ENCODE measurements at regions not wholly inside any gene's neighbourhood (a gene's known extent, or its start where the extent isn't known, plus 50 kb on each side); places are given as distances from the start of the nearest gene placed in this dataset.

DNA sequence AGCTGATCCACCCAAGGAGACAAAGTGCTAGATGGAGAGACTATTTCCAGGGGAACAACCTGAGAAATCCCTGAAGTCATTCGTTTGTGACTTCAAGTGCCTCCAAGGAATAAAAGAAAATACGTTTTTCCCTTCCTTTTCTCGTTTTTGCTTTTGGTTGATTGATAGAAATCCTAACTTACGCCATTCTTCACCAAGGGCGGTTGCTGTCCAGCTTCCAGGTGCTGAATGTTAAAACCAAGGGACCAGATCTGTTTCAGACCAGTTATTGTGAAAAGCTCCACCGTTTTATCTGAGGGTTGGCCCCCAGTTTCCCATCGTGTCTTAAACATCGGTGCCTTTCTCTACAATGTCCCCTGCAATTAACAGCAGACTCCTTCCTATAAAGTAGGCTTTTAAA lies 600.7 kb upstream of the SGCD start:
- Mint-ChIP-seq H3K27ac (no peak overlapping the region), H3K4me3 (no peak overlapping the region), H3K36me3 (ENCODE audit: low read depth) (no peaks in the 10 kb centered on the region), H3K4me1 (no peaks in the 10 kb centered on the region), H3K27me3 (peaks cover 37% of the 10 kb centered on the region)
- DNase-seq (no peak), ATAC-seq (no peak)
- no peaks in the 10 kb centered on the region for H3K9me3 ChIP-seq (ENCODE audit: control insufficient read depth, low read length, poor library complexity, severe bottlenecking)

DNA sequence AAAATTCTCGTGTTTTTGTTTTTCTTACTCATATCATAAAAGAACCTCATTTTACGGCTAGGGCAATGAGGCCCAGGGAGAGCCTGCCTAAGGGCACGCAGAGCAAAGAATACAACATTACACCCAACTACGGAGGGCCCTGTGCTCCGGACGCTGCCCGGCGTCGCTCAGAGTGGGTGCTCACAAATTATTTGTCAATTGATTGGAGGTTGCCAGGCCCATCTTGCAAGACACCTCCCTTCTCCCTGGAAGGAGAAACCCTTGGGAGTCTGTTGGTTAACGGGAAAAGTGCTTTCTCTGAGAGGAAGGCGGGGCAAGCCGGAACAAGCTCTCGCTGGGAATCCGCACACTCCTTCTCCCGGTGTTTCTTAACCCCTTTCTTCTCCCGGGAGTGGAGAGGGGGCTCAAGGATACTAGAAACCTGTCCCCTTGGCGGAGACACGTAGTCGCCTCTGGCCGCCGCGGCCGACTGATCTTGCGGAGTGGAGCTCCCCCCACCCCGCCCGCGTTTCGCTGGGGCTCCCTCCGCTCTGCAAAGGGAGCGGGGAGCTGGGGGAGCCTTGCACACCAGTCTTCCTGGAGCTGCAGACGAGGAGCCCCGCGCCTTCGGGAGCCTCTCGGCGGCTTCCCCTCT lies 599.3 kb upstream of the SGCD start:
- no peaks in the 10 kb centered on the region for H3K9me3 ChIP-seq (ENCODE audit: control insufficient read depth, low read length, poor library complexity, severe bottlenecking)
- peaks cover 40% of the 10 kb centered on the region for H3K27me3 Mint-ChIP-seq
- no peaks in the 10 kb centered on the region for H3K36me3 Mint-ChIP-seq (ENCODE audit: low read depth)
- no peak for ATAC-seq
- H3K27ac Mint-ChIP-seq = no peak overlapping the region
- H3K4me3 Mint-ChIP-seq = no peak overlapping the region
- H3K4me1 Mint-ChIP-seq = no peaks in the 10 kb centered on the region
- no peak for DNase-seq

DNA sequence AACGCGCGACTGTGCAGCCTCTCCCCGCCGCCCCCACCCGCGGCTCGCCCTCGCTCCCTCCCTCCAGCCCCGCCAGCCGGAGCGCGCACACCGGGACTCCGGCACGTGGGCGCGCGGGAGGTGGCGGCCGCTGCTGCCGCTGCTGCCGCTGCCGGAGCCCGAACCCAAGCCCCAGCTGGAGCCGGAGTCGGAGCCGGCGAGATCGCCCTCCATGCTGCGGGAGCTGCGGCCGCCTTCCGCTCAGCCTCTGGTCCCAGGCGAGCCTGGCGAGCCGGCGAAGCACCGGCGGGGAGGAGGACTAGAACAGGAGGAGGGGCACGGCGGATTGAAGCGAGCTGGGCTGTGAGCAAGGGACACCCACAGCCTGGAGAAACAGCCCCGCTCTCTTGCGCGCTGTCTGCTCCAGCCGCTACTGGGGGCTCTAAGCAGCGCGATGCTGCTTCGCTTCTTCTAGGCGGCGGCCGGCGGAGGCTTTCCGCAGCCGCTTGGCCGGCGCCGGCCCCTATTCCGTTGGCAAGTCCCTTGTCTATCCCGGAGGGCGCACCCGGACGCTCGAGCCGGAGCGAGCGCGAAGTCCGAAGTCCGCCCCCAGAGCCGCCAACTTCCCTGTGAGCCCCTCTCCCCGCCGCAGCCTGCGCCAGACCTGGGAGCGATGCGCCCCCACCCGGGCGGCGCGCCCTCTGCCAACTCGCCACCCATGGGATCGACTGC lies 598.7 kb upstream of the SGCD start:
- Mint-ChIP-seq H3K4me3 (no peak overlapping the region), H3K36me3 (ENCODE audit: low read depth) (no peaks in the 10 kb centered on the region), H3K4me1 (no peaks in the 10 kb centered on the region), H3K27ac (no peak overlapping the region), H3K27me3 (peaks cover 44% of the 10 kb centered on the region)
- DNase-seq (no peak), ATAC-seq (no peak)
- H3K9me3 ChIP-seq (ENCODE audit: control insufficient read depth, low read length, poor library complexity, severe bottlenecking) = no peaks in the 10 kb centered on the region

DNA sequence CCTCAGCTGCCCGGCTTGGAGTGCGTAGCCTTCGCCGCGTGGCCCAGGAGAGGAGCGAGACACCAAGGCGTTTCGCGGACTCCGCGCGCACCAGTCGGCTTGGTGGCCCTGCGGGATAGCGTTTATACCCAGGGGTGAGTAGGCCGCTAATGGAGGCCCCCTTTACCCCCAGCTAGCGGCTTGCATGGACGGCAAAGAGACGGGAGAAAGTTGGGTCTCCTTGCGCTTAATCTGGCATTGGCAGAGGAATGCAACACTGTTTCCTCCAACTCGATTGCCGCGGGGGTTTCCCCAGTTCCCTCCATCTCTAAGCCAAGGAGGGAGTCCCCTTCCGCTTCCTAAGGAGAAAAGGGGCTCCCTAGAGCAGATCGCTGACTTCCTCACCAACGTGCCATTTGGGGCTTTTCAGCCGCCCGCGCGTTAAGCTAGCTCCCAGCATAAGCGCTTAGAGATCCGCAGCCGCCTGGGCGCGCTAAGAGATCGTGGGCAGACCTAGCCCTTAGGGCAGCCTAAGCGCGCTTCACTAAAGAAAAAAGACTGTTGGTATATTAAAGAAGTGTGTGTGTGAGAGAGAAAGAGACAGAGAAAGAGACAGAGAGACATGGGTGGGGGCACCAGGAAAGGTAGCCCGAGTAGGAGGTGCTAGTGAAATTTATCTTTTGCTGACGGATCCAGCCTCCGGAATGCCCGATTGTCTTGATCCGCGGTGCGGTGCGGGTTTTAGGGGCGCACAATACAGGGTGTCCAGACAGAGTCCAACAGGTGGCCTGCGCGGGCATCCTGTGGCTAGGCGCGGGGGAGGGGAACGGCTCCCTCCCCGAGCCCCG lies 597.9 kb upstream of the SGCD start:
- Mint-ChIP-seq H3K4me1 (no peaks in the 10 kb centered on the region), H3K27me3 (peaks cover 44% of the 10 kb centered on the region), H3K36me3 (ENCODE audit: low read depth) (no peaks in the 10 kb centered on the region), H3K4me3 (no peak overlapping the region), H3K27ac (no peak overlapping the region)
- no peaks in the 10 kb centered on the region for H3K9me3 ChIP-seq (ENCODE audit: control insufficient read depth, low read length, poor library complexity, severe bottlenecking)
- DNase-seq (no peak), ATAC-seq (no peak)

DNA sequence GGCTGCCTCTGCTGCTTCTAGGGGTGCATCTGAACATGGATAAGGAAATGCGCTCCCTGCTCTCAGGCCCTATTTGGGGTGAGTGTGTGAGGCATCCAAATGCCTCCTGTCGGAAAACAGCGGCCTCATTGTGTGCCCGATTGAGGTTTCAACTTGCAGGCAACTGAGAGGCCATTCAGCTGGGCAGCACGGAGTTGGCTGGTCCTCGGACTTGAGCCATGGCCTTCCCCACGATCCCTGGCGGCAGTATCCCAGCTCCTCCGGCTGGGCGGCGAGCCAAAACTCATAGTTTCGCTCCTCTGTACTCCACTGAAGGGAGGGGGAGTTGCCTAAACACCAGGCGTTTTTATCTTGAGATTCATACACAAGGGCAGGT lies 597.3 kb upstream of the SGCD start:
- H3K27me3 Mint-ChIP-seq = peaks cover 44% of the 10 kb centered on the region
- no peak overlapping the region for H3K27ac Mint-ChIP-seq
- no peaks in the 10 kb centered on the region for H3K36me3 Mint-ChIP-seq (ENCODE audit: low read depth)
- ATAC-seq = no peak
- H3K4me3 Mint-ChIP-seq = no peak overlapping the region
- no peak for DNase-seq
- H3K9me3 ChIP-seq (ENCODE audit: control insufficient read depth, low read length, poor library complexity, severe bottlenecking) = no peaks in the 10 kb centered on the region
- H3K4me1 Mint-ChIP-seq = no peaks in the 10 kb centered on the region

DNA sequence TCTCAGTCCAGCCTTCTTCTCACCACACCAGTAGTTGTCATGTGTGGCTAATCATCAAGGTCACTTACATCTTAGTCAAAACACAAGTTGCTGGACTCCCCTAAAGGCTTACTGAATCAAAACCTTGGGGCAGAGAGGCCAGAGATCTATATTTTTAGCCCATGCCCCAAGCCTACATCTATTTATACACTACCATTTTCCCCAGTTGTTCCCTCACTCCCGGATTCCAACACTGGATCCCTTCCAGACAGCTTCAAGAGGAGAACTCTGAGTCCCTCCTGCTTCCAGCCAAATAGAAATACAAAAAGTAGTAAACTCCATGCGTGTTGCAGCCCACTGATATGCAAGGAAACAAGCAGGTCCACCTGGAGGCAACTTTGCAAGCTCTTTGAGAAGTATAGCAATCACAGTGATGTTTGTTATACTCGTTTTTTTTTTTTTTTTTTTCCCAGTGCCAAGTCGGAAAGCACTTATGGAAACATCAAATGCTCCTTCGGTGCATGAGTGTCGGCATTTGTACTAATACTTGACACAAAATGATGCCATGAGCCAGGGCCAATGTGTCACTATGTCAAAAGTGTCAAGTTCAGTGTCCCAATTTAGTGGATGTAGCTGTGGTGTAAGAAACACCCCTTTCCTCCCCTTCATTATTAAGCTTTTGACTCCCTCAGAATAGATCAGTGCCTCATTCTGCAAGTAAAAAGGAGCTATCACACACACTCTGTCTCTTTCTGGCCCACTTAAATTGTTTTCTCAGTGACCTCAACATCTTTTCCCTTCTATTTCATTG lies 594.2 kb upstream of the SGCD start:
- Mint-ChIP-seq H3K36me3 (ENCODE audit: low read depth) (no peaks in the 10 kb centered on the region), H3K27me3 (peaks cover 28% of the 10 kb centered on the region), H3K4me3 (no peak overlapping the region), H3K27ac (no peak overlapping the region), H3K4me1 (no peaks in the 10 kb centered on the region)
- no peak for DNase-seq
- no peak for ATAC-seq
- no peaks in the 10 kb centered on the region for H3K9me3 ChIP-seq (ENCODE audit: control insufficient read depth, low read length, poor library complexity, severe bottlenecking)

DNA sequence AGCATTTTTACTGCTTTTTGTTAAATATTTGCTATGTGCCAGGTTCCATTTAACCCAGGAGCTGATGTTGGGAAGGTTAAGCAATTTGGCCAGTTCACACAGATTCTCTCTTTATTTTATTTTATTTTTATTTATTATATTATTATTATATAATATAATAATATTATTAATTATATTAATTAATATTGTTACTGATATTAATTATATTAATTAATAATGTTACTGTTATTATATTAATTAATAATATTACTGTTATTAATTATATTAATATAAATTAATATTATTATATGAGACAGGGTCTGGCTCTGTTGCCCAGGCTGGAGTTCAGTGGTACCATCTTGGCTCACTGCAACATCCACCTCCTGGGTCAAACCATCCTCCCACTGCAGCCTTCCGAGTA lies 593.0 kb upstream of the SGCD start:
- H3K9me3 ChIP-seq (ENCODE audit: control insufficient read depth, low read length, poor library complexity, severe bottlenecking) = no peaks in the 10 kb centered on the region
- Mint-ChIP-seq H3K4me1 (no peaks in the 10 kb centered on the region), H3K4me3 (no peak overlapping the region), H3K27me3 (peaks cover 27% of the 10 kb centered on the region), H3K36me3 (ENCODE audit: low read depth) (no peaks in the 10 kb centered on the region), H3K27ac (no peak overlapping the region)
- ATAC-seq = no peak
- no peak for DNase-seq

DNA sequence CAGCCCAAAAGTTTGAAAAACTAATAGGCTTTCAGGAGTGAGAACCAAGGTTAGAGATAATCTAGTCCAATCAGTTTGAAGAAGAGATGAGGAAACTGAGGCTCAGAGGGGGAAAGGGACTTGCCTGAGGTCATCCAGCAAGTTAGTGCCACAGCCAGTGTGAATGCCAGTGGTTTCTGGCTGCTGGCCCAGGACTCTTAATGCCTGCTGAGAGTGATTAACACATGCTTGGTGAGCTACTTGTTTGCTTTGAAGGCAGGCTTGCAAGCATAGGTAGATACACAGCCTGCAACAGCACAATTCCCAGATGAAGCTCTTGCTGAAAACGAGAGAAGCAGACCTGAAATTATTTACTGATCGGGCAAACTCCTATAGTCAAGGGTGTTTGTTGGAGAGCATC lies 591.6 kb upstream of the SGCD start:
- ATAC-seq = no peak
- H3K9me3 ChIP-seq (ENCODE audit: control insufficient read depth, low read length, poor library complexity, severe bottlenecking) = no peaks in the 10 kb centered on the region
- Mint-ChIP-seq H3K27me3 (peaks cover 12% of the 10 kb centered on the region), H3K4me1 (no peaks in the 10 kb centered on the region), H3K4me3 (no peak overlapping the region), H3K27ac (no peak overlapping the region), H3K36me3 (ENCODE audit: low read depth) (no peaks in the 10 kb centered on the region)
- DNase-seq = no peak

DNA sequence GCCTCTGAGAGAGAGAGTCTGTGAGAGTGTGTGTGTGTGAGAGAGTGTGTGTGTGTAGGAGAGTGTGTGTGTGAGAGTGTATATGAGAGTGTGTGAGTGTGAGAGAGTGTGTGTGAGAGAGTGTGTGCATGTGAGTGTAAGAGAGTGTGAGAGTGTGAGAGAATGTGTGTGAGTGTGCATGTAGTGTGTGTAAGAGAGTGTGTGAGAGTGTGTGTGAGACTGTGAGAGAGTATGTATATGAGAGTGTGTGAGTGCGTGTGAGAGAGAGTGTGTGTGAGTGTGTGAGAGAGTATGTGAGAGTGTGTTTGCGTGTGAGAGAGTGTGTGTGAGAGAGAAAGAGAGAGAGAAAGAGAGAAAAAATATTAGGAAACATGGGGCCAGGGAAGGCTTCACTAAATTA lies 588.3 kb upstream of the SGCD start:
- no peaks in the 10 kb centered on the region for H3K4me1 Mint-ChIP-seq
- H3K9me3 ChIP-seq (ENCODE audit: control insufficient read depth, low read length, poor library complexity, severe bottlenecking) = no peaks in the 10 kb centered on the region
- no peaks in the 10 kb centered on the region for H3K27me3 Mint-ChIP-seq
- no peak overlapping the region for H3K4me3 Mint-ChIP-seq
- ATAC-seq (no peak), DNase-seq (no peak)
- no peaks in the 10 kb centered on the region for H3K36me3 Mint-ChIP-seq (ENCODE audit: low read depth)
- no peak overlapping the region for H3K27ac Mint-ChIP-seq

DNA sequence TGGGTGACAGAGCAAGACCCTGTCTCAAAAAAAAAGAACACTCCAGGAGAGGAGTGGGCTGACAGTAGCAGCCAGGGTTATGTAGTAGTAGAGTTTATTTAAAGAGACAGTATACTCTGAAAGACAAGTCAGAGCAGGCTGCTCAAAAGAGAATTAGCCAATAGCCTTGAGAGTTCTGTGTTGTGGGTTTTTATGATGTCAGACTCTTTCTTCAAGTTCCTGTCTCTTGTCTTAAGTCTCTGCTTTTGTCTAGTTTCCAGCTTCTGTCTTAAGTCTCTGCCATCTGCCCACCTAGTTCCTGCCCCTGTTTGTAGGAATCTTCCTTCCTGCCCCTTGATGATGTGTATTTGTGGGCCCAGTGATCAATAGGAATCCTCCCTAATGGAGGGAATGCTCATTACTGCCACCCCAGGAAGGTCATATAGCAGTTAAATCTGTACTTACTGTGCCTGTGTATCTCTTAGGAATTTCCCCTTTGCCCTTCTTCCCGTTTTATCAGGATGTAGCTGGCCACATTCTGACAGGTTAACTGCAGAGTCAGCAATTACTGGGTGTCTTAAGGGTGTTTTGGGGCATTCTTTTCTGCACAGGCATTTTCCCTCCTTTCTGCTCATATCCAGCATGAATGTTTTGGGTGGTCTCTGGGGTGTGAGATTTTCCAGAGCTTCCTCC lies 580.5 kb upstream of the SGCD start:
- no peaks in the 10 kb centered on the region for H3K36me3 Mint-ChIP-seq (ENCODE audit: low read depth)
- H3K27me3 Mint-ChIP-seq = no peaks in the 10 kb centered on the region
- no peak overlapping the region for H3K4me3 Mint-ChIP-seq
- no peaks in the 10 kb centered on the region for H3K9me3 ChIP-seq (ENCODE audit: control insufficient read depth, low read length, poor library complexity, severe bottlenecking)
- no peaks in the 10 kb centered on the region for H3K4me1 Mint-ChIP-seq
- no peak overlapping the region for H3K27ac Mint-ChIP-seq
- ATAC-seq (no peak), DNase-seq (no peak)

DNA sequence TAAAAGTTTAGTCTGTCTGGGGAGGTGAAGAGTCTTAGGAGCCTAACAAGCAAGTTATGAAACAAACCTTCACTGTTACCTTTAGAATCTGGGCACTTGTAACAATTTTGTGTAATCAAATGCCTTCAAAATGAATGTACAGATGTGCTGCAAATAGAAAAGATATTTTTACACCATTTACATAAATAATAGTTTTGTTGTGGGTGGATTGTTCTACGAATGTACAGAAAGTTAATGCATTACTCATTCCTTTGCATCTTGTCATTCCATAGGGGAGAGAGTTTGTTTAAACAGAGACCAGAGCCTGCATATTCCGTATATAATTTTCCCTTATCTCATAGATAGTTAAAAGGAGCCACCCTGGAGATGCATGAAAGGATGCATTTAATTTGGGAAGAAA lies 576.9 kb upstream of the SGCD start:
- Mint-ChIP-seq H3K4me1 (no peaks in the 10 kb centered on the region), H3K27me3 (no peaks in the 10 kb centered on the region), H3K4me3 (no peak overlapping the region), H3K27ac (no peak overlapping the region), H3K36me3 (ENCODE audit: low read depth) (peaks cover 2% of the 10 kb centered on the region)
- ATAC-seq = no peak
- H3K9me3 ChIP-seq (ENCODE audit: control insufficient read depth, low read length, poor library complexity, severe bottlenecking) = no peaks in the 10 kb centered on the region
- no peak for DNase-seq

DNA sequence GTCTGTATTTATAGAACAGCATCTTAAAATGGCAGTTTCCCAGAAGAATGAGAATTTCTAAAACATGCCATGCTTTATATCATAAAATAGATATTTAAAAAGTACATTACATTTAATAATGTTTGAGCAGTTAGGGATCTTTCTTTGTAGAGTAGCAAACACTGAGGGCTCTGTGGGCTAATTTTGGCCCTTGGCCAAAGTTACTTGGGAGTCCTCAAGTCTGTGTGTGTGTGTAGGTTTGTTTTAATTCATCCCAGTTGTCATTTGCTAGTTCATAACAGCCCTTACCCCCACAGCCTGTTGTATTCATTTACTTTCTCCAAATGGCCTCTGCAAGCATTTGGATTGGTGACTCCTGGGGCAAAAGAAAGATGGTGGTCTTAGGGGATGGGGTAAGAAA lies 576.4 kb upstream of the SGCD start:
- H3K9me3 ChIP-seq (ENCODE audit: control insufficient read depth, low read length, poor library complexity, severe bottlenecking) = no peaks in the 10 kb centered on the region
- no peak for DNase-seq
- Mint-ChIP-seq H3K4me3 (no peak overlapping the region), H3K4me1 (no peaks in the 10 kb centered on the region), H3K36me3 (ENCODE audit: low read depth) (peaks cover 2% of the 10 kb centered on the region), H3K27ac (no peak overlapping the region), H3K27me3 (no peaks in the 10 kb centered on the region)
- ATAC-seq = no peak
